DMS 273 (cell line): ENCODE measurements at regions not wholly inside any gene's neighbourhood (a gene's known extent, or its start where the extent isn't known, plus 50 kb on each side); places are given as distances from the start of the nearest gene placed in this dataset.
A peak's percentile ranks its signal among the peaks of the same experiment; 100 is the strongest.
"Not testable (repeated sequence)": the region's sequence is repeated elsewhere in the genome, so short reads cannot be mapped to it uniquely, and the experiment has no call there.

Source experiments
- DNase-seq: peaks from one replicate; lab custom pipeline; 2025; ENCODE audit not compliant: unreplicated experiment; lab: John Stamatoyannopoulos, UW

DNA sequence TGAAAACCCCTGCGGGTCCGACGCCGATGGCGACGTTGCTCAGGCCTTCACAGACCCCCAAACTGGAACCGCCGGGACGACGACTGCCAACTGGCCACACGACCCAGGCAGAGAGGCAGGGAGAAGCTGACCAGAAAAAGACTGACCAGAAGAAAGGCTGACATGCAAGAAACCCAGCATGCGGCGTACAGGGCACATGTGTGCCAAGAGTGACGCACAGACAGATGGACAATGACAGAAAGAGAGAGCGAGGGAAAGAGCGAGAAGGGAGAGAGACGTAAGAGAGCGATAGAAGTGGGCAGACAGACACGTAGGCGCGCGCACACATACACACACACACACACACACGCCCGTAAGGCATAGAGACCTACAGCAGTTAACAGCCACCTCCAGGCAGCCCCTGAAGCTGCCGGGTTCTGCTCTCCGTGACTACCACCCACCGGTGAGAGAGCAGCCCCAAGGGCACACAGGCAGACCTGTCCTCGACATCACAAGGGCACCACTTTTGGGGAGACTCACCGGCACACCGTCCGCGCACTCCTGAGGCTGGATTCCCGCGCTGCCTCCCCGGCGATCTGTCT, 67.2 kb upstream of the ZNF527 start:
- DNase-seq = no peak

- DNase-seq = no peak
Observed at GRCh38 chr19:37304190-37304883, 66.6 kb upstream of the ZNF527 start.

DNA sequence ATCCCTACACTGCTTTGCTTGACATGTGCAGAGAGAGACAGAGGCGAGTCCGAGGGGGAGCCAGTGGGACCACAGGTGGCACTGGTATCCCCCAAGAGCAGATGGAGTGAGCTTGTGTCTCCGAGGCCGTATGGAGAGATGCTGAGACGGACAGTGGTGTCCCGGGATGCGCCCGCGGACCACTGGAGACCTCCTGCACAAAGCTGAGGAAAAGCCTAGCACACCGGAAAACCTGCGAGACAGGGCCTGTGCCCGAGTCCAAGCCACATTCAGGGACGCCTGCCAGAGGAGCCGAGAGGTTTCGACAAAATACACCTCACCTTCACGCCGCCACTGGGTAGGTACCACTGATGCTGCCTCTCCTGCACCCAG, 66.0 kb upstream of the ZNF527 start:
- no peak for DNase-seq

- DNase-seq = no peak
Observed at GRCh38 chr19:37306383-37306963, 64.4 kb upstream of the ZNF527 start.

- DNase-seq = peak; percentile 22
Observed at GRCh38 chr19:37309834-37310575, 60.9 kb upstream of the ZNF527 start.

GRCh38 chr19:37312531-37313334, 58.2 kb upstream of the ZNF527 start:
- DNase-seq = peak; percentile 81

DNA sequence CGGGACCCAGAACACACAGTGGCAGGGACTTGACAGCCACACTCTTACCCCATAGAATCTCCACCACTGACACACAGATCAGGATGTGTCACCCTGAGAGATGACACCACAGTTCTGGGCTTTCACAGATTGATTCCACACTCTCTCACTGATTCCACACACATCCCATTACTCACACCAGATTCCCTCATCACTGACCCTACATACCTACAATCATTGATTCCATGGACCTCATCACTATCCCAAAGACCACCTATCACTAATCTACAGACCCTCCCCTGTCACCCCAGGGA, 57.6 kb upstream of the ZNF527 start:
- no peak for DNase-seq

- peak; percentile 98 for DNase-seq
Observed at GRCh38 chr19:37317403-37318209, 53.3 kb upstream of the ZNF527 start.

DNA sequence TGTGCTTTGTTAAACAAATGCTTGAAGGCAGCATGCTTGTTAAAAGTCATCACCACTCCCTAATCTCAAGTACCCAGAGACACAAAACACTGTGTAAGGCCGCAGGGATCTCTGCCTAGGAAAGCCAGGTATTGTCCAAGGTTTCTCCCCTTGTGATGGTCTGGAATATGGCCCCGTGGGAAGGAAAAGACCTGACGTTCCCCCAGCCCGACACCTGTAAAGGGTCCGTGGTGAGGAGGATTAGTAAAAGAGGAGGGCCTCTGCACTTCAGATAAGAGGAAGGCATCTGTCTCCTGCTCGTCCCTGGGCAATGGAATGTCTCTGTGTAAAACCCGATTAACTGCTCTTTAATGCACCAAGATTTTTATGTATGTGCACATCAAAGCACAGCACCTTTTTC, 49.9 kb upstream of the ZNF527 start:
- not testable (repeated sequence) for DNase-seq
